H1 (cell line): ENCODE measurements at regions not wholly inside any gene's neighbourhood (a gene's known extent, or its start where the extent isn't known, plus 50 kb on each side); places are given as distances from the start of the nearest gene placed in this dataset.
A peak's percentile ranks its signal among the peaks of the same experiment; 100 is the strongest.

Experiments used
- CTCF ChIA-PET: fragments of 300-600 bp; sonication (Branson Sonifier 250); formaldehyde crosslinking; loops from one replicate; lab custom pipeline; 2021; ENCODE audit not compliant: partially characterized antibody; lab: Charles Lee
- POLR2A ChIA-PET: fragments of 300-600 bp; sonication (Branson Sonifier 250); formaldehyde crosslinking; loops from one replicate; lab custom pipeline; 2021; ENCODE audit warnings: inconsistent platforms; ENCODE audit not compliant: partially characterized antibody; lab: Charles Lee
- DNase-seq, 2 experiments: peaks; one replicate each; pipeline versions ENCODE4 v3.0.0 to v3.0.0-alpha.2; 2010 to 2022; ENCODE audit warnings: low spot score in 2 of 2, low read depth in 1 of 2, mixed read lengths in 1 of 2
- FAIRE-seq: peaks from 2 replicates; lab custom pipeline; 2011; peaks lifted over from hg19 to GRCh38; lab: Jason Lieb, UNC
- H2AFZ ChIP-seq: 2 replicates; pipeline ENCODE4 v1.8.1; 2012; ENCODE audit warnings: low read length, inconsistent platforms
- H2AK5ac ChIP-seq: 2 replicates; pipeline ENCODE4 v1.6.1; 2013; ENCODE audit warnings: low read depth, low read length
- H2BK120ac ChIP-seq: replicated peaks from 2 replicates; pipeline ENCODE3; 2013; ENCODE audit warnings: low read depth, low read length, inconsistent platforms
- H2BK12ac ChIP-seq: 2 replicates; pipeline ENCODE4 v1.6.1; 2013; ENCODE audit warnings: low read depth, low read length
- H2BK15ac ChIP-seq: 2 replicates; pipeline ENCODE4 v1.6.1; 2013; ENCODE audit warnings: low read length
- H2BK20ac ChIP-seq: 2 replicates; pipeline ENCODE4 v1.6.1; 2013; ENCODE audit warnings: low read length
- H2BK5ac ChIP-seq: 2 replicates; pipeline ENCODE4 v1.6.1; 2013; ENCODE audit warnings: low read depth, low read length
- H3K14ac ChIP-seq: 2 replicates; pipeline ENCODE4 v1.6.1; 2013; ENCODE audit warnings: inconsistent platforms; ENCODE audit not compliant: insufficient read length
- H3K18ac ChIP-seq: 2 replicates; pipeline ENCODE4 v1.6.1; 2013; ENCODE audit warnings: low read length; ENCODE audit errors: extremely low read depth
- H3K23ac ChIP-seq: 2 replicates; pipeline ENCODE4 v1.6.1; 2013; ENCODE audit warnings: inconsistent platforms; ENCODE audit not compliant: insufficient read length
- H3K23me2 ChIP-seq: 2 replicates; pipeline ENCODE4 v1.6.1; 2013; ENCODE audit warnings: low read depth, low read length
- H3K27ac ChIP-seq: 2 replicates; pipeline ENCODE4 v1.6.1; 2011; ENCODE audit warnings: low read depth, low read length, inconsistent platforms
- H3K27me3 ChIP-seq, 4 experiments: replicated peaks in 1 of 4; 1 replicate in 1 of 4; 2 replicates in 3 of 4; pipeline versions ENCODE4 v1.6.1 to v1.8.1; 2011 to 2013; ENCODE audit warnings: low read length in 3 of 4, mild to moderate bottlenecking in 3 of 4, inconsistent platforms in 2 of 4, mixed read lengths in 2 of 4, moderate library complexity in 1 of 4; ENCODE audit not compliant: control insufficient read depth in 3 of 4, insufficient read depth in 3 of 4; ENCODE audit errors: extremely low read depth in 1 of 4
- H3K36me3 ChIP-seq, 4 experiments: 2 replicates each; pipeline versions ENCODE4 v1.6.1 to v1.8.1; 2011 to 2013; ENCODE audit warnings: mild to moderate bottlenecking in 4 of 4, low read length in 3 of 4, moderate library complexity in 2 of 4, control low read depth in 1 of 4, inconsistent platforms in 1 of 4; ENCODE audit not compliant: insufficient read depth in 4 of 4, control insufficient read depth in 2 of 4
- H3K4ac ChIP-seq: replicated peaks from 2 replicates; pipeline ENCODE3; 2013; ENCODE audit warnings: low read length, low read depth, mixed read lengths, inconsistent platforms; ENCODE audit not compliant: insufficient read length
- H3K4me1 ChIP-seq, 4 experiments: replicated peaks in 1 of 4; 1 replicate in 1 of 4; 2 replicates in 3 of 4; pipeline versions ENCODE4 v1.6.1 to v1.8.1; 2011 to 2013; ENCODE audit warnings: low read length in 3 of 4, inconsistent platforms in 2 of 4, mixed read lengths in 1 of 4; ENCODE audit not compliant: insufficient read depth in 4 of 4, control insufficient read depth in 3 of 4
- H3K4me2 ChIP-seq, 2 experiments: 2 replicates each; pipeline versions ENCODE4 v1.6.1 to v1.8.1; 2011 to 2013; ENCODE audit warnings: low read depth in 2 of 2, low read length in 2 of 2, control low read depth in 1 of 2, inconsistent platforms in 1 of 2, mild to moderate bottlenecking in 1 of 2; ENCODE audit not compliant: insufficient read depth in 1 of 2
- H3K4me3 ChIP-seq, 4 experiments: fragments of 200-600, 300-600 bp in 1 of 4; sonication (generic), shearing (Covaris generic), sonication (Bioruptor Twin) in 1 of 4; 2 replicates each; pipeline versions ENCODE4 v1.5.1 to v1.8.1; 2011 to 2016; ENCODE audit warnings: low read length in 4 of 4, low read depth in 3 of 4, control low read depth in 2 of 4, inconsistent platforms in 2 of 4, mild to moderate bottlenecking in 2 of 4, mixed read lengths in 1 of 4, moderate library complexity in 1 of 4; ENCODE audit not compliant: insufficient read depth in 2 of 4; ENCODE audit errors: extremely low read depth in 1 of 4
- H3K56ac ChIP-seq: replicated peaks from 2 replicates; pipeline ENCODE3; 2013; ENCODE audit warnings: low read depth, mild to moderate bottlenecking, mixed read lengths, low read length, inconsistent platforms; ENCODE audit not compliant: insufficient read length
- H3K79me1 ChIP-seq: 2 replicates; pipeline ENCODE4 v1.6.1; 2013; ENCODE audit warnings: low read depth, low read length, control low read depth
- H3K79me2 ChIP-seq, 2 experiments: 2 replicates each; pipeline versions ENCODE4 v1.6.1 to v1.8.1; 2012 to 2013; ENCODE audit warnings: low read length in 2 of 2, mild to moderate bottlenecking in 2 of 2, inconsistent platforms in 1 of 2; ENCODE audit not compliant: insufficient read depth in 2 of 2, control insufficient read depth in 1 of 2
- H3K9ac ChIP-seq, 4 experiments: replicated peaks in 1 of 4; 1 replicate in 1 of 4; 2 replicates in 3 of 4; pipeline versions ENCODE4 v1.6.1 to v1.8.1; 2011 to 2013; ENCODE audit warnings: low read depth in 3 of 4, low read length in 3 of 4, control low read depth in 2 of 4, mild to moderate bottlenecking in 2 of 4, moderate library complexity in 2 of 4, inconsistent platforms in 1 of 4; ENCODE audit errors: extremely low read depth in 1 of 4
- H3K9me3 ChIP-seq, 2 experiments: 2 replicates each; pipeline versions ENCODE4 v1.6.1 to v1.8.1; 2012 to 2013; ENCODE audit warnings: mild to moderate bottlenecking in 2 of 2, moderate library complexity in 2 of 2, control low read depth in 1 of 2, inconsistent platforms in 1 of 2, low read depth in 1 of 2, low read length in 1 of 2, mixed read lengths in 1 of 2; ENCODE audit not compliant: insufficient read depth in 2 of 2
- H4K20me1 ChIP-seq, 2 experiments: replicated peaks in 1 of 2; 2 replicates each; pipeline versions ENCODE3 to v1.8.1; 2011 to 2013; ENCODE audit warnings: inconsistent platforms in 2 of 2, low read length in 2 of 2, mild to moderate bottlenecking in 1 of 2; ENCODE audit not compliant: insufficient read depth in 2 of 2, control insufficient read depth in 1 of 2
- H4K5ac ChIP-seq: 2 replicates; pipeline ENCODE4 v1.6.1; 2013; ENCODE audit warnings: low read length, low read depth, mixed read lengths, inconsistent platforms; ENCODE audit not compliant: insufficient read length
- H4K8ac ChIP-seq: 2 replicates; pipeline ENCODE4 v1.8.0; 2013; ENCODE audit warnings: mild to moderate bottlenecking, moderate library complexity, low read length, inconsistent platforms; ENCODE audit not compliant: insufficient read depth; ENCODE audit errors: extremely low read depth
- H4K91ac ChIP-seq: replicated peaks from 2 replicates; pipeline ENCODE3; 2013; ENCODE audit warnings: low read length, mixed read lengths, inconsistent platforms; ENCODE audit not compliant: insufficient read length
- ATF3 ChIP-seq: IDR thresholded peaks from 2 replicates; pipeline ENCODE4 v1.6.1; 2011; ENCODE audit warnings: low read depth, mild to moderate bottlenecking, low read length; ENCODE audit not compliant: insufficient read depth
- BACH1 ChIP-seq: IDR thresholded peaks from 2 replicates; pipeline ENCODE4 v1.6.1; 2012; ENCODE audit warnings: low read length, improper control_type of control experiment
- CREB1 ChIP-seq: IDR thresholded peaks from 2 replicates; pipeline ENCODE4 v1.6.1; 2012; ENCODE audit warnings: inconsistent platforms
- CTBP2 ChIP-seq: IDR thresholded peaks from 2 replicates; pipeline ENCODE4 v1.7.0; 2011; ENCODE audit warnings: borderline replicate concordance, mild to moderate bottlenecking, moderate library complexity, mixed read lengths, low read length; ENCODE audit not compliant: insufficient read depth, insufficient read length
- EGR1 ChIP-seq: IDR thresholded peaks from 2 replicates; pipeline ENCODE4 v1.6.1; 2011; ENCODE audit warnings: low read depth, low read length, borderline replicate concordance
- EZH2 ChIP-seq: fragments of 200-600 bp; sonication (generic); IDR thresholded peaks from 2 replicates; pipeline ENCODE4 v1.7.1; 2012; ENCODE audit warnings: low read depth, mild to moderate bottlenecking, moderate library complexity, low read length, inconsistent platforms; ENCODE audit not compliant: severe bottlenecking
- HDAC2 ChIP-seq, 2 experiments: fragments of 300-600 bp in 1 of 2; sonication (generic) in 1 of 2; IDR thresholded peaks; 2 replicates each; pipeline ENCODE4 v1.6.1; 2011 to 2012; ENCODE audit warnings: low read depth in 2 of 2, low read length in 2 of 2, mild to moderate bottlenecking in 2 of 2, moderate library complexity in 2 of 2, borderline replicate concordance in 1 of 2, inconsistent platforms in 1 of 2
- HDAC6 ChIP-seq: IDR thresholded peaks from one replicate; pipeline ENCODE4 v1.7.1; 2012; ENCODE audit warnings: low read depth, mild to moderate bottlenecking, inconsistent platforms, low read length, moderate library complexity
- MAFK ChIP-seq: IDR thresholded peaks from 2 replicates; pipeline ENCODE4 v1.6.1; 2012; ENCODE audit warnings: low read depth, mild to moderate bottlenecking, improper control_type of control experiment, low read length
- POLR2A ChIP-seq, 2 experiments: IDR thresholded peaks; 1 replicate in 1 of 2; 2 replicates in 1 of 2; pipeline ENCODE4 v1.6.1; 2011; ENCODE audit warnings: low read depth in 2 of 2, low read length in 2 of 2, mild to moderate bottlenecking in 2 of 2; ENCODE audit errors: control extremely low read depth in 1 of 2
- POLR2AphosphoS5 ChIP-seq: IDR thresholded peaks from 2 replicates; pipeline ENCODE4 v1.6.1; 2011; ENCODE audit warnings: low read depth, low read length
- TAF7 ChIP-seq: optimal IDR thresholded peaks from 2 replicates; pipeline ENCODE3; 2011; ENCODE audit warnings: low read depth, mild to moderate bottlenecking, inconsistent platforms, low read length, moderate library complexity, borderline replicate concordance
- WGBS, 2 experiments: shearing (Covaris generic) in 1 of 2; methylation state at CpG; one replicate each; pipeline versions ENCODE4 v1.1.6 to v1.1.7; 2013 to 2015; ENCODE audit warnings: low lambda C conversion rate in 2 of 2, mixed read lengths in 2 of 2, inconsistent platforms in 1 of 2, low coverage in 1 of 2, missing lambda C conversion rate in 1 of 2; ENCODE audit not compliant: insufficient replicate concordance in 2 of 2, insufficient coverage in 1 of 2, insufficient read length in 1 of 2; ENCODE audit errors: extremely low coverage in 1 of 2, missing lambda C conversion rate in 1 of 2; 5-methylcytosine and 5-hydroxymethylcytosine counted together
- TF ChIP-seq, protein P1 (sequence below): IDR thresholded peaks from 2 replicates; pipeline ENCODE4 v1.6.1; 2012; ENCODE audit warnings: inconsistent platforms

GRCh38 chr10:53222806-53223205 lies 450.2 kb upstream of the MBL2 start:
- Histone ChIP-seq H3K36me3 (no peaks in the 10 kb centered on the region), H3K18ac (peak overlapping the region; percentile 2; the same call in 1 of the 2 replicates), H3K27me3 (no peaks in the 10 kb centered on the region), H2BK120ac (peak overlapping the region; percentile 30), H3K23me2 (no peaks in the 10 kb centered on the region), H3K9me3 (no peaks in the 10 kb centered on the region), H3K56ac (no peak overlapping the region), H2BK12ac (peak overlapping the region; percentile 32; the same call in 1 of the 2 replicates), H3K4ac (peak overlapping the region; percentile 60), H3K14ac (no peak overlapping the region), H2AFZ (no peak overlapping the region), H2BK5ac (0 out of 2 replicates have a peak overlapping the region, but pooled peaks have one; percentile 3), H3K79me1 (no peaks in the 10 kb centered on the region), H2BK20ac (peak overlapping the region; percentile 5; the same call in 1 of the 2 replicates), H4K20me1 (no peaks in the 10 kb centered on the region), H3K4me3 (no peak overlapping the region), H2BK15ac (peak overlapping the region; percentile 14; the same call in 1 of the 2 replicates), H3K4me1 (peaks cover 0 to 11% (median 3%) of the 10 kb centered on the region in 4 experiments; a peak in 2 of 7 replicates), H3K79me2 (no peaks in the 10 kb centered on the region), H4K91ac (peak overlapping the region; percentile 83), H3K4me2 (no peak overlapping the region), H3K9ac (no peak overlapping the region), H4K5ac (peak overlapping the region; percentile 15), H2AK5ac (no peak overlapping the region), H3K27ac (no peak overlapping the region), H4K8ac (peak overlapping the region; percentile 35; the same call in 1 of the 2 replicates), H3K23ac (no peak overlapping the region)
- no peak for FAIRE-seq
- ChIA-PET CTCF (interaction anchor here (0.6 to 3.0 kb wide), 9 partner anchors 9 to 404 kb away, joined by 3 to 15 read pairs (median 3); no protein-coding TSS in a partner anchor), POLR2A (no interaction called here)
- TF ChIP-seq EZH2 (no peak), CREB1 (no peak), ATF3 (no peak), POLR2AphosphoS5 (no peak), EGR1 (no peak), MAFK (no peak), CTBP2 (no peak), POLR2A (IDR thresholded peaks at IDR 0.05; ENCODE audit: control extremely low read depth in 1 of 2, low read depth in 2 of 2, low read length in 2 of 2) (no peak), HDAC6 (no peak), TAF7 (no peak), BACH1 (no peak), HDAC2 (IDR thresholded peaks at IDR 0.05; ENCODE audit: borderline replicate concordance in 1 of 2, low read depth in 2 of 2, low read length in 2 of 2) (no peak)
- TF ChIP-seq, protein P1, sequence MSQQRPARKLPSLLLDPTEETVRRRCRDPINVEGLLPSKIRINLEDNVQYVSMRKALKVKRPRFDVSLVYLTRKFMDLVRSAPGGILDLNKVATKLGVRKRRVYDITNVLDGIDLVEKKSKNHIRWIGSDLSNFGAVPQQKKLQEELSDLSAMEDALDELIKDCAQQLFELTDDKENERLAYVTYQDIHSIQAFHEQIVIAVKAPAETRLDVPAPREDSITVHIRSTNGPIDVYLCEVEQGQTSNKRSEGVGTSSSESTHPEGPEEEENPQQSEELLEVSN: no peak
- DNase-seq: no peak
- WGBS, 2 experiments: 95% methylated on average over 5 of the region's 5 CpGs; no CpG with 5 or more reads in 1 of the 2 experiments
